ENCODE measurements at regions not wholly inside any gene's neighbourhood (a gene's known extent, or its start where the extent isn't known, plus 50 kb on each side); places are given as distances from the start of the nearest gene placed in this dataset.

GRCh38 chr2:234142530-234142929 is 92.0 kb downstream of the SPP2 start:
- TF ChIP-seq CTCF (IDR thresholded peaks at IDR 0.05) (no peak), EP300 (IDR thresholded peaks at IDR 0.05) (no peak)

All from gastroesophageal sphincter (tissue), 3 donors.